ENCODE measurements at regions not wholly inside any gene's neighbourhood (a gene's known extent, or its start where the extent isn't known, plus 50 kb on each side); places are given as distances from the start of the nearest gene placed in this dataset.

GRCh38 chr6:87860902-87861301 is 158.9 kb upstream of the AKIRIN2 start:
- no peak for DNase-seq (ENCODE audit: low read depth in 2 of 3, low spot score in 2 of 3)

GRCh38 chr6:87858440-87858839 is 156.4 kb upstream of the AKIRIN2 start:
- no peak for DNase-seq (ENCODE audit: low read depth in 2 of 3, low spot score in 2 of 3)

GRCh38 chr6:87851674-87852299 is 149.8 kb upstream of the AKIRIN2 start:
- no peak for DNase-seq (ENCODE audit: low read depth in 2 of 3, low spot score in 2 of 3)

GRCh38 chr6:87848616-87849015 is 146.6 kb upstream of the AKIRIN2 start:
- no peak for DNase-seq (ENCODE audit: low read depth in 2 of 3, low spot score in 2 of 3)

GRCh38 chr6:87847830-87848210 is 145.8 kb upstream of the AKIRIN2 start:
- DNase-seq (ENCODE audit: low read depth in 2 of 3, low spot score in 2 of 3): no peak

GRCh38 chr6:87847135-87847829 is 145.2 kb upstream of the AKIRIN2 start:
- no peak for DNase-seq (ENCODE audit: low read depth in 2 of 3, low spot score in 2 of 3)

- DNase-seq (ENCODE audit: low read depth in 2 of 3, low spot score in 2 of 3): no peak
Observed at GRCh38 chr6:87846434-87846833, 144.4 kb upstream of the AKIRIN2 start.

GRCh38 chr6:87840324-87840723 is 138.3 kb upstream of the AKIRIN2 start:
- no peak for DNase-seq (ENCODE audit: low read depth in 2 of 3, low spot score in 2 of 3)

- no peak for DNase-seq (ENCODE audit: low read depth in 2 of 3, low spot score in 2 of 3)
Observed at GRCh38 chr6:87837876-87838275, 135.8 kb upstream of the AKIRIN2 start.

GRCh38 chr6:87837444-87837843 is 135.4 kb upstream of the AKIRIN2 start:
- DNase-seq (ENCODE audit: low read depth in 2 of 3, low spot score in 2 of 3): no peak

GRCh38 chr6:87832025-87832825 is 130.2 kb upstream of the AKIRIN2 start:
- DNase-seq (ENCODE audit: low read depth in 2 of 3, low spot score in 2 of 3): peak in 2 of 3 donors; percentile 36 to 62

- no peak for DNase-seq (ENCODE audit: low read depth in 2 of 3, low spot score in 2 of 3)
Observed at GRCh38 chr6:87830907-87831306, 128.9 kb upstream of the AKIRIN2 start.

GRCh38 chr6:87829622-87830121 is 127.6 kb upstream of the AKIRIN2 start:
- DNase-seq (ENCODE audit: low read depth in 2 of 3, low spot score in 2 of 3): no peak

- DNase-seq (ENCODE audit: low read depth in 2 of 3, low spot score in 2 of 3): no peak
Observed at GRCh38 chr6:87828044-87828443, 126.0 kb upstream of the AKIRIN2 start.

- no peak for DNase-seq (ENCODE audit: low read depth in 2 of 3, low spot score in 2 of 3)
Observed at GRCh38 chr6:87827346-87827745, 125.3 kb upstream of the AKIRIN2 start.

- no peak for DNase-seq (ENCODE audit: low read depth in 2 of 3, low spot score in 2 of 3)
Observed at GRCh38 chr6:87826424-87826823, 124.4 kb upstream of the AKIRIN2 start.

- DNase-seq (ENCODE audit: low read depth in 2 of 3, low spot score in 2 of 3): peak in 2 of 3 donors; percentile 42 to 68
Observed at GRCh38 chr6:87825821-87826221, 123.8 kb upstream of the AKIRIN2 start.

- no peak for DNase-seq (ENCODE audit: low read depth in 2 of 3, low spot score in 2 of 3)
Observed at GRCh38 chr6:87824958-87825491, 123.0 kb upstream of the AKIRIN2 start.

- no peak for DNase-seq (ENCODE audit: low read depth in 2 of 3, low spot score in 2 of 3)
Observed at GRCh38 chr6:87822011-87822410, 120.0 kb upstream of the AKIRIN2 start.

- no peak for DNase-seq (ENCODE audit: low read depth in 2 of 3, low spot score in 2 of 3)
Observed at GRCh38 chr6:87820343-87820984, 118.4 kb upstream of the AKIRIN2 start.

- DNase-seq (ENCODE audit: low read depth in 2 of 3, low spot score in 2 of 3): no peak
Observed at GRCh38 chr6:87817183-87817582, 115.2 kb upstream of the AKIRIN2 start.

Data from hematopoietic multipotent progenitor cell (in vitro differentiated cells).